H1 (cell line): ENCODE measurements at regions not wholly inside any gene's neighbourhood (a gene's known extent, or its start where the extent isn't known, plus 50 kb on each side); places are given as distances from the start of the nearest gene placed in this dataset.

ENCODE experiments used
- CTCF ChIA-PET: fragments of 300-600 bp; sonication (Branson Sonifier 250); formaldehyde crosslinking; loops from one replicate; lab custom pipeline; 2021; ENCODE audit not compliant: partially characterized antibody; lab: Charles Lee
- POLR2A ChIA-PET: fragments of 300-600 bp; sonication (Branson Sonifier 250); formaldehyde crosslinking; loops from one replicate; lab custom pipeline; 2021; ENCODE audit warnings: inconsistent platforms; ENCODE audit not compliant: partially characterized antibody; lab: Charles Lee
- DNase-seq, 2 experiments: peaks; one replicate each; pipeline versions ENCODE4 v3.0.0 to v3.0.0-alpha.2; 2010 to 2022; ENCODE audit warnings: low spot score in 2 of 2, low read depth in 1 of 2, mixed read lengths in 1 of 2
- FAIRE-seq: peaks from 2 replicates; lab custom pipeline; 2011; peaks lifted over from hg19 to GRCh38; lab: Jason Lieb, UNC
- H2AFZ ChIP-seq: 2 replicates; pipeline ENCODE4 v1.8.1; 2012; ENCODE audit warnings: low read length, inconsistent platforms
- H2AK5ac ChIP-seq: 2 replicates; pipeline ENCODE4 v1.6.1; 2013; ENCODE audit warnings: low read depth, low read length
- H2BK120ac ChIP-seq: replicated peaks from 2 replicates; pipeline ENCODE3; 2013; ENCODE audit warnings: low read depth, low read length, inconsistent platforms
- H2BK12ac ChIP-seq: 2 replicates; pipeline ENCODE4 v1.6.1; 2013; ENCODE audit warnings: low read depth, low read length
- H2BK15ac ChIP-seq: 2 replicates; pipeline ENCODE4 v1.6.1; 2013; ENCODE audit warnings: low read length
- H2BK20ac ChIP-seq: 2 replicates; pipeline ENCODE4 v1.6.1; 2013; ENCODE audit warnings: low read length
- H2BK5ac ChIP-seq: 2 replicates; pipeline ENCODE4 v1.6.1; 2013; ENCODE audit warnings: low read depth, low read length
- H3K14ac ChIP-seq: 2 replicates; pipeline ENCODE4 v1.6.1; 2013; ENCODE audit warnings: inconsistent platforms; ENCODE audit not compliant: insufficient read length
- H3K18ac ChIP-seq: 2 replicates; pipeline ENCODE4 v1.6.1; 2013; ENCODE audit warnings: low read length; ENCODE audit errors: extremely low read depth
- H3K23ac ChIP-seq: 2 replicates; pipeline ENCODE4 v1.6.1; 2013; ENCODE audit warnings: inconsistent platforms; ENCODE audit not compliant: insufficient read length
- H3K23me2 ChIP-seq: 2 replicates; pipeline ENCODE4 v1.6.1; 2013; ENCODE audit warnings: low read depth, low read length
- H3K27ac ChIP-seq: 2 replicates; pipeline ENCODE4 v1.6.1; 2011; ENCODE audit warnings: low read depth, low read length, inconsistent platforms
- H3K27me3 ChIP-seq, 4 experiments: replicated peaks in 1 of 4; 1 replicate in 1 of 4; 2 replicates in 3 of 4; pipeline versions ENCODE4 v1.6.1 to v1.8.1; 2011 to 2013; ENCODE audit warnings: low read length in 3 of 4, mild to moderate bottlenecking in 3 of 4, inconsistent platforms in 2 of 4, mixed read lengths in 2 of 4, moderate library complexity in 1 of 4; ENCODE audit not compliant: control insufficient read depth in 3 of 4, insufficient read depth in 3 of 4; ENCODE audit errors: extremely low read depth in 1 of 4
- H3K36me3 ChIP-seq, 4 experiments: 2 replicates each; pipeline versions ENCODE4 v1.6.1 to v1.8.1; 2011 to 2013; ENCODE audit warnings: mild to moderate bottlenecking in 4 of 4, low read length in 3 of 4, moderate library complexity in 2 of 4, control low read depth in 1 of 4, inconsistent platforms in 1 of 4; ENCODE audit not compliant: insufficient read depth in 4 of 4, control insufficient read depth in 2 of 4
- H3K4ac ChIP-seq: replicated peaks from 2 replicates; pipeline ENCODE3; 2013; ENCODE audit warnings: low read length, low read depth, mixed read lengths, inconsistent platforms; ENCODE audit not compliant: insufficient read length
- H3K4me1 ChIP-seq, 4 experiments: replicated peaks in 1 of 4; 1 replicate in 1 of 4; 2 replicates in 3 of 4; pipeline versions ENCODE4 v1.6.1 to v1.8.1; 2011 to 2013; ENCODE audit warnings: low read length in 3 of 4, inconsistent platforms in 2 of 4, mixed read lengths in 1 of 4; ENCODE audit not compliant: insufficient read depth in 4 of 4, control insufficient read depth in 3 of 4
- H3K4me2 ChIP-seq, 2 experiments: 2 replicates each; pipeline versions ENCODE4 v1.6.1 to v1.8.1; 2011 to 2013; ENCODE audit warnings: low read depth in 2 of 2, low read length in 2 of 2, control low read depth in 1 of 2, inconsistent platforms in 1 of 2, mild to moderate bottlenecking in 1 of 2; ENCODE audit not compliant: insufficient read depth in 1 of 2
- H3K4me3 ChIP-seq, 4 experiments: fragments of 200-600, 300-600 bp in 1 of 4; sonication (generic), shearing (Covaris generic), sonication (Bioruptor Twin) in 1 of 4; 2 replicates each; pipeline versions ENCODE4 v1.5.1 to v1.8.1; 2011 to 2016; ENCODE audit warnings: low read length in 4 of 4, low read depth in 3 of 4, control low read depth in 2 of 4, inconsistent platforms in 2 of 4, mild to moderate bottlenecking in 2 of 4, mixed read lengths in 1 of 4, moderate library complexity in 1 of 4; ENCODE audit not compliant: insufficient read depth in 2 of 4; ENCODE audit errors: extremely low read depth in 1 of 4
- H3K56ac ChIP-seq: replicated peaks from 2 replicates; pipeline ENCODE3; 2013; ENCODE audit warnings: low read depth, mild to moderate bottlenecking, mixed read lengths, low read length, inconsistent platforms; ENCODE audit not compliant: insufficient read length
- H3K79me1 ChIP-seq: 2 replicates; pipeline ENCODE4 v1.6.1; 2013; ENCODE audit warnings: low read depth, low read length, control low read depth
- H3K79me2 ChIP-seq, 2 experiments: 2 replicates each; pipeline versions ENCODE4 v1.6.1 to v1.8.1; 2012 to 2013; ENCODE audit warnings: low read length in 2 of 2, mild to moderate bottlenecking in 2 of 2, inconsistent platforms in 1 of 2; ENCODE audit not compliant: insufficient read depth in 2 of 2, control insufficient read depth in 1 of 2
- H3K9ac ChIP-seq, 4 experiments: replicated peaks in 1 of 4; 1 replicate in 1 of 4; 2 replicates in 3 of 4; pipeline versions ENCODE4 v1.6.1 to v1.8.1; 2011 to 2013; ENCODE audit warnings: low read depth in 3 of 4, low read length in 3 of 4, control low read depth in 2 of 4, mild to moderate bottlenecking in 2 of 4, moderate library complexity in 2 of 4, inconsistent platforms in 1 of 4; ENCODE audit errors: extremely low read depth in 1 of 4
- H3K9me3 ChIP-seq, 2 experiments: 2 replicates each; pipeline versions ENCODE4 v1.6.1 to v1.8.1; 2012 to 2013; ENCODE audit warnings: mild to moderate bottlenecking in 2 of 2, moderate library complexity in 2 of 2, control low read depth in 1 of 2, inconsistent platforms in 1 of 2, low read depth in 1 of 2, low read length in 1 of 2, mixed read lengths in 1 of 2; ENCODE audit not compliant: insufficient read depth in 2 of 2
- H4K20me1 ChIP-seq, 2 experiments: replicated peaks in 1 of 2; 2 replicates each; pipeline versions ENCODE3 to v1.8.1; 2011 to 2013; ENCODE audit warnings: inconsistent platforms in 2 of 2, low read length in 2 of 2, mild to moderate bottlenecking in 1 of 2; ENCODE audit not compliant: insufficient read depth in 2 of 2, control insufficient read depth in 1 of 2
- H4K5ac ChIP-seq: 2 replicates; pipeline ENCODE4 v1.6.1; 2013; ENCODE audit warnings: low read length, low read depth, mixed read lengths, inconsistent platforms; ENCODE audit not compliant: insufficient read length
- H4K8ac ChIP-seq: 2 replicates; pipeline ENCODE4 v1.8.0; 2013; ENCODE audit warnings: mild to moderate bottlenecking, moderate library complexity, low read length, inconsistent platforms; ENCODE audit not compliant: insufficient read depth; ENCODE audit errors: extremely low read depth
- H4K91ac ChIP-seq: replicated peaks from 2 replicates; pipeline ENCODE3; 2013; ENCODE audit warnings: low read length, mixed read lengths, inconsistent platforms; ENCODE audit not compliant: insufficient read length
- ASH2L ChIP-seq: fragments of 200-600, 300-600 bp; sonication (generic); IDR thresholded peaks from one replicate; pipeline ENCODE4 v1.7.1; 2017; ENCODE audit warnings: low read length
- BACH1 ChIP-seq: IDR thresholded peaks from 2 replicates; pipeline ENCODE4 v1.6.1; 2012; ENCODE audit warnings: low read length, improper control_type of control experiment
- CEBPB ChIP-seq: IDR thresholded peaks from 2 replicates; pipeline ENCODE4 v1.6.1; 2012; ENCODE audit warnings: low read depth, low read length
- CHD1 ChIP-seq: IDR thresholded peaks from 2 replicates; pipeline ENCODE4 v1.6.1; 2012; ENCODE audit warnings: low read depth, low read length, improper control_type of control experiment
- CHD2 ChIP-seq: IDR thresholded peaks from 2 replicates; pipeline ENCODE4 v1.6.1; 2012; ENCODE audit warnings: low read length, improper control_type of control experiment
- CTBP2 ChIP-seq: IDR thresholded peaks from 2 replicates; pipeline ENCODE4 v1.7.0; 2011; ENCODE audit warnings: borderline replicate concordance, mild to moderate bottlenecking, moderate library complexity, mixed read lengths, low read length; ENCODE audit not compliant: insufficient read depth, insufficient read length
- EZH2 ChIP-seq: fragments of 200-600 bp; sonication (generic); IDR thresholded peaks from 2 replicates; pipeline ENCODE4 v1.7.1; 2012; ENCODE audit warnings: low read depth, mild to moderate bottlenecking, moderate library complexity, low read length, inconsistent platforms; ENCODE audit not compliant: severe bottlenecking
- JUND ChIP-seq: IDR thresholded peaks from 2 replicates; pipeline ENCODE4 v1.6.1; 2011; ENCODE audit warnings: mild to moderate bottlenecking, improper control_type of control experiment, low read length
- RFX5 ChIP-seq: IDR thresholded peaks from 2 replicates; pipeline ENCODE4 v1.6.1; 2011; ENCODE audit warnings: low read depth, low read length, improper control_type of control experiment, borderline replicate concordance
- SIRT6 ChIP-seq: IDR thresholded peaks from one replicate; pipeline ENCODE4 v1.7.1; 2012; ENCODE audit warnings: low read length, inconsistent platforms
- TEAD4 ChIP-seq: IDR thresholded peaks from 2 replicates; pipeline ENCODE4 v1.6.1; 2012; ENCODE audit warnings: low read depth, low read length, inconsistent platforms, mixed read lengths
- YY1 ChIP-seq: IDR thresholded peaks from 2 replicates; pipeline ENCODE4 v1.6.1; 2011; ENCODE audit warnings: low read depth, mild to moderate bottlenecking, low read length
- WGBS, 2 experiments: shearing (Covaris generic) in 1 of 2; methylation state at CpG; one replicate each; pipeline versions ENCODE4 v1.1.6 to v1.1.7; 2013 to 2015; ENCODE audit warnings: low lambda C conversion rate in 2 of 2, mixed read lengths in 2 of 2, inconsistent platforms in 1 of 2, low coverage in 1 of 2, missing lambda C conversion rate in 1 of 2; ENCODE audit not compliant: insufficient replicate concordance in 2 of 2, insufficient coverage in 1 of 2, insufficient read length in 1 of 2; ENCODE audit errors: extremely low coverage in 1 of 2, missing lambda C conversion rate in 1 of 2; 5-methylcytosine and 5-hydroxymethylcytosine counted together

- 93% methylated on average over 5 of the region's 5 CpGs; no CpG with 5 or more reads in 1 of the 2 experiments for WGBS, 2 experiments
- FAIRE-seq (no peak), DNase-seq (no peak)
- TF ChIP-seq CTBP2 (no peak), JUND (no peak), YY1 (no peak), TEAD4 (no peak), CHD2 (no peak), SIRT6 (no peak), CHD1 (no peak), BACH1 (no peak), EZH2 (no peak), CEBPB (no peak), RFX5 (no peak), ASH2L (no peak)
- Histone ChIP-seq H3K4me2 (no peak overlapping the region), H3K14ac (no peak overlapping the region), H3K4me3 (no peak overlapping the region), H3K79me1 (no peaks in the 10 kb centered on the region), H3K27me3 (no peaks in the 10 kb centered on the region), H4K91ac (no peak overlapping the region), H2BK20ac (no peak overlapping the region), H3K23me2 (no peaks in the 10 kb centered on the region), H3K79me2 (no peaks in the 10 kb centered on the region), H4K20me1 (no peaks in the 10 kb centered on the region), H3K9ac (no peak overlapping the region), H3K56ac (no peak overlapping the region), H4K5ac (no peak overlapping the region), H3K27ac (no peak overlapping the region), H3K4ac (no peak overlapping the region), H2BK120ac (no peak overlapping the region), H4K8ac (no peak overlapping the region), H3K36me3 (no peaks in the 10 kb centered on the region), H3K4me1 (no peaks in the 10 kb centered on the region), H2BK12ac (no peak overlapping the region), H2BK15ac (no peak overlapping the region), H2BK5ac (no peak overlapping the region), H3K23ac (no peak overlapping the region), H2AK5ac (no peak overlapping the region), H3K18ac (no peak overlapping the region), H3K9me3 (peaks cover 0 to 5% of the 10 kb centered on the region in 2 experiments; a peak in 2 of 4 replicates), H2AFZ (no peak overlapping the region)
- ChIA-PET POLR2A (no interaction called here), CTCF (interaction anchor here (0.8 kb wide), 1 partner anchor 52 kb away, joined by 3 read pairs; no protein-coding TSS in a partner anchor)
Measured at GRCh38 chr21:19328954-19329353, 925.4 kb upstream of the TMPRSS15 start.
